ENCODE measurements at regions not wholly inside any gene's neighbourhood (a gene's known extent, or its start where the extent isn't known, plus 50 kb on each side); places are given as distances from the start of the nearest gene placed in this dataset.

DNA sequence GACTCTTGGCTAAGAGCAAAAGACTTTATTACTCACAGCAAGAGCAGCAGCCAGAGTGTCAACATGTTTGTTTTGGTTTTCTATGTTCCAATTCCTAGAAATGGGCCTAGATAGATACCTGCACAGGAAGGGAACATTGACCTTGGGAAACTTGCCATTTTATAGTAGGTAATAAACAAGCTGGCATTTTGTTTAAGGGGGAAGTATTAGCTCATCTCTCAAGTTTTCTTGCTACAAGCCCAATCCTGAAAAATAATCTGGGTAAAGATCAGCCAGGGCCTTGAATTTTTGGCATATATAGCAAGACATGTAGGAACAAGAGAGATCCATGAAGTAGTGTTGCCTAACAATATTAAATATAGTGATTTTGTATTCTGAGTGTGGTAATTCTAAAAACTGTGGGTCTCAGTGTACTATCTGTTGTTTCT, 51.4 kb upstream of the RGL1 start:
- DNase-seq (no peak), ATAC-seq (peak; percentile 46 to 98 (median 78))
- no peaks in the 10 kb centered on the region for H3K4me1 ChIP-seq
- no peak overlapping the region for H3K27ac ChIP-seq
- H3K4me3 ChIP-seq = no peak overlapping the region
- H3K27me3 ChIP-seq = no peaks in the 10 kb centered on the region
- no peak for TF ChIP-seq POLR2A (IDR thresholded peaks at IDR 0.05)
- TF ChIP-seq, protein P1, sequence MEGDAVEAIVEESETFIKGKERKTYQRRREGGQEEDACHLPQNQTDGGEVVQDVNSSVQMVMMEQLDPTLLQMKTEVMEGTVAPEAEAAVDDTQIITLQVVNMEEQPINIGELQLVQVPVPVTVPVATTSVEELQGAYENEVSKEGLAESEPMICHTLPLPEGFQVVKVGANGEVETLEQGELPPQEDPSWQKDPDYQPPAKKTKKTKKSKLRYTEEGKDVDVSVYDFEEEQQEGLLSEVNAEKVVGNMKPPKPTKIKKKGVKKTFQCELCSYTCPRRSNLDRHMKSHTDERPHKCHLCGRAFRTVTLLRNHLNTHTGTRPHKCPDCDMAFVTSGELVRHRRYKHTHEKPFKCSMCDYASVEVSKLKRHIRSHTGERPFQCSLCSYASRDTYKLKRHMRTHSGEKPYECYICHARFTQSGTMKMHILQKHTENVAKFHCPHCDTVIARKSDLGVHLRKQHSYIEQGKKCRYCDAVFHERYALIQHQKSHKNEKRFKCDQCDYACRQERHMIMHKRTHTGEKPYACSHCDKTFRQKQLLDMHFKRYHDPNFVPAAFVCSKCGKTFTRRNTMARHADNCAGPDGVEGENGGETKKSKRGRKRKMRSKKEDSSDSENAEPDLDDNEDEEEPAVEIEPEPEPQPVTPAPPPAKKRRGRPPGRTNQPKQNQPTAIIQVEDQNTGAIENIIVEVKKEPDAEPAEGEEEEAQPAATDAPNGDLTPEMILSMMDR (IDR thresholded peaks at IDR 0.05) = no peak
- no peaks in the 10 kb centered on the region for H3K9me3 ChIP-seq
- H3K36me3 ChIP-seq = no peaks in the 10 kb centered on the region
- intact Hi-C loops (cut with DNase I) = no loop called here

DNA sequence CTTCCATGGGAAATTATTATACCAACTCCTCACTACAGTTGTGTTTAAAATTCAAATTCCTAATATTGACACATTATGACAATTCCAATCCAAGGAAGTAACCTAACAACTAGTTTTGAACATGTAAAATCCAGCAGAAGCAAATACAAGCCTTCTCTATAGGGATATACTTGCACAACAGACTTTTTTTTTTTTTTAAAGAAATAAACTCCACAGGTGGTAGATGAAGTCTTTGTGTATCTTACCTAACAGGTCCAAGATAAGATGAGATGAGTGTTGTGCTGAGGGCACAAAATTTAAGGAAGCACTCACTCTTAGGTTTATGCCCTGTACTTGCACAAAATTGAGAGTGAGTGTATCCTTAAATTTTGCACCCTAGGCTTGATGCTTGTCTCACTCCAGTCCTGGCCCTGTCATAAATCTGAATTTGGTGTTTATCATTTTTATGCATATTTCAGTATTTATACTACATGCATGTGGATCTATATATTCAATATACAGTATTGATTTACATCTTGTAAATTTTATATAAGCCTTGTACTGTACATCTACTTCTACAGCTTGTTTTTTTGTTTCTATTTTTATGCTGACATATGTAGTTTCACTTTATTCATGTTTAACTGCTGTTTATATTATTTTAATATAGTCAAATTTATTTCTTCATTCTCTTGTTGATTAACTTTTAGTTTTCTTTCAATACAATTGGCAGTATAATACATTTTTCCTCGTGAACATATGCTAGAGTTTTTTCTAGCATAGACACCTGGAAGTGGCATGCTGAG, 60.6 kb upstream of the RGL1 start:
- Histone ChIP-seq H3K4me1 (no peaks in the 10 kb centered on the region), H3K27me3 (no peaks in the 10 kb centered on the region), H3K4me3 (no peak overlapping the region), H3K27ac (no peak overlapping the region), H3K36me3 (no peaks in the 10 kb centered on the region), H3K9me3 (no peaks in the 10 kb centered on the region)
- ATAC-seq = no peak
- TF ChIP-seq, protein P1 (IDR thresholded peaks at IDR 0.05) = no peak
- TF ChIP-seq POLR2A (IDR thresholded peaks at IDR 0.05) = no peak
- intact Hi-C loops (cut with DNase I) = no loop called here
- DNase-seq = no peak
- WGBS (ENCODE audit: insufficient coverage, low coverage, low lambda C conversion rate, missing lambda C conversion rate) = 82% methylated on average over 1 of the region's 1 CpG

DNA sequence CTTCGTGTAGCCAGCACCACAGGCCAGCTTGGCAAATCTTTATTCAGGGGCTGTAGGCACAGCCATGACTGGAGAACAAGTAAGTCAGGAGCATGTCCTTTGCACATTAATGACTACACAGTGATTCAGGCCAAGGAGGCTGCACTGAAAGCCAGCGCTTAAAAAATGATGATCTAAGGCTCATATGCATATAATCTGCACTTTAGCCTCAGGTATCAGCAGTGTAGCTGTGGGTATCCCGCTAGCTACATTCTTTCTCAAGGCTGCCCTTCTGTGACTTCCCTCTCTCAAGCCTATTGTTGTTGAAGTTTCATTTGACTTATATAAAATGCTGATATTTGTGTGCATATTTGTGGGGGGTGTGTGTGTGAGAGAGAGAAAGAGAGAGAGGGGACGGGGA, 62.6 kb upstream of the RGL1 start:
- ATAC-seq (no peak), DNase-seq (no peak)
- H3K27me3 ChIP-seq = no peaks in the 10 kb centered on the region
- no peak overlapping the region for H3K4me3 ChIP-seq
- H3K4me1 ChIP-seq = no peaks in the 10 kb centered on the region
- H3K9me3 ChIP-seq = no peaks in the 10 kb centered on the region
- TF ChIP-seq, protein P1 (IDR thresholded peaks at IDR 0.05) = no peak
- TF ChIP-seq POLR2A (IDR thresholded peaks at IDR 0.05) = no peak
- H3K27ac ChIP-seq = no peak overlapping the region
- 79% methylated on average over 4 of the region's 4 CpGs for WGBS (ENCODE audit: insufficient coverage, low coverage, low lambda C conversion rate, missing lambda C conversion rate)
- H3K36me3 ChIP-seq = no peaks in the 10 kb centered on the region
- intact Hi-C loops (cut with DNase I) = no loop called here

DNA sequence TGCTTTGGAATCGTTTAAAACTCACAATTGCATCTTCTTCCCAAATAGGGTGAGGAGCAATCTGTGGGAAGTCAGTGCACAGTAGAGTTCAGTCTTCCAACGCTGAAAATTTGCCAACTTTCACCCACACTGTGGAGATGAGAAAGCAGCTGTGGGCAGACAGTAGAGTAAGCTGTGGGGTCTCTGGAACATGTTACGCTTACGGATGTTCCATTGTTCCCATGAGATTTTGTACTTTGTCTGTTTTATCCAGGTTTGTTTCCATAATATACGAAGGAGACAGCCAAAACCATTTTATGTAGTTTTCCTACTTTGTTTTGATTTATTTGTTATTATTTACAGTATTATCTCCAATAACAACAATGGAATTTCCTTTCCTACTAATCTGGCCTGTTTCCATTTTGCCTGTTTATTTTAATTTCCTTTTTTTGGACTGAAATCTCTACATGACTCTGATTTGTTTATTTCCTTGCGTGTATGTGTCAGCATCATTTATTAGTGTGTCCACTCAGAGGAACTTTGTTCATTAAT, 65.1 kb upstream of the RGL1 start:
- H3K27me3 ChIP-seq = no peaks in the 10 kb centered on the region
- peak in 2 of 4 donors; percentile 24 to 34 for ATAC-seq
- WGBS (ENCODE audit: insufficient coverage, low coverage, low lambda C conversion rate, missing lambda C conversion rate) = 70% methylated on average over 5 of the region's 6 CpGs

More for the DNA sequence above, 65.1 kb upstream of the RGL1 start:
- DNase-seq = no peak
- Histone ChIP-seq H3K27ac (no peak overlapping the region), H3K9me3 (no peaks in the 10 kb centered on the region), H3K4me1 (peaks cover 0 to 6% (median 0%) of the 10 kb centered on the region in 4 donors), H3K36me3 (no peaks in the 10 kb centered on the region), H3K4me3 (no peak overlapping the region)
- TF ChIP-seq POLR2A (IDR thresholded peaks at IDR 0.05) = no peak
- TF ChIP-seq, protein P1 (IDR thresholded peaks at IDR 0.05) = no peak
- intact Hi-C loops (cut with DNase I) = no loop called here
